ENCODE measurements at regions not wholly inside any gene's neighbourhood (a gene's known extent, or its start where the extent isn't known, plus 50 kb on each side); places are given as distances from the start of the nearest gene placed in this dataset.
"Not testable (repeated sequence)": the region's sequence is repeated elsewhere in the genome, so short reads cannot be mapped to it uniquely, and the experiment has no call there.

DNA sequence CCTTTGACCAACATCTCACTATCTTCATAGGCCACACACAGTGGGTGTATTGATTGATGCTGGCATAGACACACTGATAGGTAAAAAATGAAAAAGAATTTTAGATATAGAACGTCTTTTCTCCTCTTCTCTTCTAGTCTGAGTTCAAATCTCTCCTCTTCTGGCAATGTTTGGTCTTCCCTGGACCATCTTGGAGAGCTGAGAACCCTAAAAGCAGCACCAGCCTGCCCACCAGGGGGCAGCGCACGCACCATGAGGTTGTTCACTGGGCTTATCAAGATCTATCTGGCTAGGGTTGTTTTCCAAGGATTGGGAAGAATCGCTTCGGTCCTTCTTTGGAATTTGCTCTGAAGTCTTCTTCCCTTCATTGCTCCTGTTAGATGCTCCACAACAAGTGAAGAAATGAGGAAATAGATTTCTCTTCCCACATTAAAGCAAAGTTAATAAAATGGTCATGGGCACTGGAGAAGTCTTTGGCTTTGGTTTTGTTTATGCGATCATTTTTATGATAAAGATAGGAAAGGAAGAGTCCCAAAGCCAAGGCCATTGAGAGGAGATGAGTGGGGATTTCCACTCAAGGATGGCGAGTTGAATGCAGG, 104.0 kb upstream of the OLIG2 start:
- Histone ChIP-seq H3K27me3 (no peaks in the 10 kb centered on the region), H3K27ac (no peak overlapping the region), H3K4me3 (no peak overlapping the region), H3K36me3 (no peaks in the 10 kb centered on the region), H3K4me1 (peaks cover 0 to 13% (median 0%) of the 10 kb centered on the region in 4 donors), H3K9me3 (peaks cover 0 to 10% (median 0%) of the 10 kb centered on the region in 3 donors)
- TF ChIP-seq, protein P1, sequence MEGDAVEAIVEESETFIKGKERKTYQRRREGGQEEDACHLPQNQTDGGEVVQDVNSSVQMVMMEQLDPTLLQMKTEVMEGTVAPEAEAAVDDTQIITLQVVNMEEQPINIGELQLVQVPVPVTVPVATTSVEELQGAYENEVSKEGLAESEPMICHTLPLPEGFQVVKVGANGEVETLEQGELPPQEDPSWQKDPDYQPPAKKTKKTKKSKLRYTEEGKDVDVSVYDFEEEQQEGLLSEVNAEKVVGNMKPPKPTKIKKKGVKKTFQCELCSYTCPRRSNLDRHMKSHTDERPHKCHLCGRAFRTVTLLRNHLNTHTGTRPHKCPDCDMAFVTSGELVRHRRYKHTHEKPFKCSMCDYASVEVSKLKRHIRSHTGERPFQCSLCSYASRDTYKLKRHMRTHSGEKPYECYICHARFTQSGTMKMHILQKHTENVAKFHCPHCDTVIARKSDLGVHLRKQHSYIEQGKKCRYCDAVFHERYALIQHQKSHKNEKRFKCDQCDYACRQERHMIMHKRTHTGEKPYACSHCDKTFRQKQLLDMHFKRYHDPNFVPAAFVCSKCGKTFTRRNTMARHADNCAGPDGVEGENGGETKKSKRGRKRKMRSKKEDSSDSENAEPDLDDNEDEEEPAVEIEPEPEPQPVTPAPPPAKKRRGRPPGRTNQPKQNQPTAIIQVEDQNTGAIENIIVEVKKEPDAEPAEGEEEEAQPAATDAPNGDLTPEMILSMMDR (IDR thresholded peaks at IDR 0.05) = no peak
- no peak for DNase-seq
- intact Hi-C loops (cut with DNase I; ENCODE audit: low total_unique reads) = no loop called here

DNA sequence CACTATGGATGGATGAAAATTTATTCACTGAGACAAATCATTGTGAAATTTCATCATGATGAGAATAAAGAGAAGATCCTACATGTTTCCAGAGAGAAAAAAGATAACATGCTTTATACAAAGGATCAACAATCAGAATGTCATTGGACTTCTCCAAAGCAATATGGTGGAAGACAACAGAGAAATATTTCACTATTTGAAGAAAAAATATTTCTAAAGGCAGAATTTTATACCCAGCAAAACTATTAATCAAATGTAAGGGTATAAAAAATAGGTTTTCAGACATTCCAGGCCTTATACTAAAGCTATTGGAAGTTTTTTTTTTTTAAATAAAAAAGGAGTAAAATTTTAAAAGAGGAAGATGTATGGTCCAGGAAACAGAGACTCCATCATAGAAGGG, 100.6 kb upstream of the OLIG2 start:
- intact Hi-C loops (cut with DNase I; ENCODE audit: low total_unique reads) = no loop called here
- TF ChIP-seq, protein P1 (IDR thresholded peaks at IDR 0.05) = no peak
- H3K27ac ChIP-seq = no peak overlapping the region

DNA sequence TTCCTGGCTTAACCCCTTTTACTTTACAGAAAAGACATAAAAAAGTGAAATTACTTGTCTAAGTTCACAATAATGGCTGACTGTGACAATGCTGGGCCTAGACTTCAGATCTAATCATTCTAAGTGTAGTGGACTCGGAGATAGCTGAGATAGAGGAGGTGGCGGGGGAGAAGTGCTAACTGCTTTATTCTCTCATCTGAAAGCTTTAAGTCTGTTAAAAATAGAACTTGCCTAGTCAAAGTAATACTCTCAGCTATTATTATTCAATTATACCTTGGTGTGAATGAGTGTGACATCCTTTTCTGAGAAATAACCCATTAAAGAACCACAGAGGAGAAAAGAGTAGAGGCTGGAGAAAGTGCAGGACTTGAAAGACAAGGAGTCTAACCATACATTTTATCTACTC, 96.1 kb upstream of the OLIG2 start:
- intact Hi-C loops (cut with DNase I; ENCODE audit: low total_unique reads) = no loop called here
- H3K27me3 ChIP-seq = no peaks in the 10 kb centered on the region

More for the DNA sequence above, 100.6 kb upstream of the OLIG2 start:
- no peaks in the 10 kb centered on the region for H3K27me3 ChIP-seq
- no peaks in the 10 kb centered on the region for H3K4me1 ChIP-seq
- no peaks in the 10 kb centered on the region for H3K36me3 ChIP-seq
- H3K4me3 ChIP-seq = no peak overlapping the region
- no peak for DNase-seq
- peaks cover 0 to 10% (median 0%) of the 10 kb centered on the region in 3 donors for H3K9me3 ChIP-seq

DNA sequence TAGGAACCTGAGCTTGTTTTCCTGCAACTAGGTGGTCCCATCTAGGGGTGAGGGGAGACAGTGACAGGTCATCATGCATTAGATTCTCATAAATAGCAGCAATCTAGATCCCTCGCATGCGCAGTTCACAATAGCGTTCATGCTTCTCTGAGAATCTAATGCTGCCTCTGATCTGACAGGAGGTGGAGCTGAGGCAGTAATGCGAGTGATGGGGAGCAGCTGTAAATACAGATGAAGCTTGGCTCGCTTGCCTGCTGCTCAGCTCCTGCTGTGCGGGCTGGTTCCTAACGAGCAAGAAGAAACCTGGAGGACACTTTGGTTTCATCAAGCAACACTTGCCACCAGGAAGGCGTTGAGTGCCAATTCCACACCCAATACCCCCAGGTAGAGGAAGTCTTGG, 95.1 kb upstream of the OLIG2 start:
- Histone ChIP-seq H3K4me1 (no peaks in the 10 kb centered on the region), H3K36me3 (no peaks in the 10 kb centered on the region), H3K4me3 (no peak overlapping the region), H3K27me3 (no peaks in the 10 kb centered on the region), H3K9me3 (no peaks in the 10 kb centered on the region), H3K27ac (no peak overlapping the region)
- TF ChIP-seq, protein P1 (IDR thresholded peaks at IDR 0.05) = no peak
- no peak for DNase-seq
- intact Hi-C loops (cut with DNase I; ENCODE audit: low total_unique reads) = no loop called here

More for the DNA sequence above, 96.1 kb upstream of the OLIG2 start:
- H3K36me3 ChIP-seq = no peaks in the 10 kb centered on the region
- H3K4me1 ChIP-seq = no peaks in the 10 kb centered on the region
- no peak for DNase-seq
- TF ChIP-seq, protein P1 (IDR thresholded peaks at IDR 0.05) = no peak
- no peak overlapping the region for H3K27ac ChIP-seq
- peaks cover 0 to 9% (median 0%) of the 10 kb centered on the region in 3 donors for H3K9me3 ChIP-seq
- H3K4me3 ChIP-seq = no peak overlapping the region

DNA sequence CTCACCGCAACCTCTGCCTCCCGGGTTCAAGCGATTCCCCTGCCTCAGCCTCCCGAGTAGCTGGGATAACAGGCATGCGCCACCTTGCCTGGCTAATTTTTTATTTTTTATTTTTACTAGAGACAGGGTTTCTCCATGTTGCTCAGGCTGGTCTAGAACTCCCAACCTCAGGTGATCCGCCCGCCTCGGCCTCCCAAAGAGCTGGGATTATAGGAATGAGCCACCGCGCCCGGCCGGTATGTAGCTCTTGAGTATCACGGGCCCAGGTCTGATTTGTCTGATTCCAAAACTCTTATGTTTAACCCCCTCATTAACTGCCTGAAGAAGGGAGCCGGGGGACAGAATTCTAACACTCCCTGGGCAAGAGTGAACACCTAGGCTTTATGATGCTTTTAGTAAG, 91.7 kb upstream of the OLIG2 start:
- H3K4me1 ChIP-seq; H3K9me3 ChIP-seq; H3K4me3 ChIP-seq; H3K36me3 ChIP-seq; intact Hi-C loops (cut with DNase I; ENCODE audit: low total_unique reads); DNase-seq; H3K27me3 ChIP-seq; H3K27ac ChIP-seq: not testable (repeated sequence)

DNA sequence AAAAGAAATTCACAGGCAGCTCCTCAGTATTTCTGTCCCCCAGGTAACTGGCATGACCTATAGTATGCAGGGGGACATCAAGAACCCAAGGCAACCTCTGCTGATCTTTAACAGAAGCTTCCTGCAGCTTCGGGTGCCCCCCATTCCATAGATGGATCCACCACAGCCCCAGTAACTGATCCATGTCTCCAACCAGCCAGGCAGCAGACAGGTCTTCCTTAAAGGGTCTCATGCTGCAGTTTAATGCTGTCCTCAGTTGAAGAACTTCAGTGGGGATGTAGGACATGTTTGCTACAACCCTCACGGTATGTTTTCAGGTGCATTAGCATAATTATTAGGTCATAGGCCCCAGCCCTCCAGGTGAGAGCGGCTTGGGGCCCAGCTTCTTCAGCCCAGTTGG, 90.9 kb upstream of the OLIG2 start:
- H3K27me3 ChIP-seq = peaks cover 0 to 3% of the 10 kb centered on the region in 2 donors
- DNase-seq = no peak
- TF ChIP-seq, protein P1 (IDR thresholded peaks at IDR 0.05) = no peak
- intact Hi-C loops (cut with DNase I; ENCODE audit: low total_unique reads) = no loop called here
- H3K4me1 ChIP-seq = no peaks in the 10 kb centered on the region
- H3K9me3 ChIP-seq = no peaks in the 10 kb centered on the region
- H3K27ac ChIP-seq = no peak overlapping the region
- H3K4me3 ChIP-seq = no peak overlapping the region
- H3K36me3 ChIP-seq = no peaks in the 10 kb centered on the region
